Trophoblast cell (in vitro differentiated cells and primary cell): ENCODE measurements at regions not wholly inside any gene's neighbourhood (a gene's known extent, or its start where the extent isn't known, plus 50 kb on each side); places are given as distances from the start of the nearest gene placed in this dataset.

ENCODE experiments used
- DNase-seq, 2 donors: peaks; one replicate each; pipeline ENCODE4 v3.0.0-alpha.2; 2016
- H2AFZ ChIP-seq: 2 replicates; pipeline ENCODE4 v1.6.1; 2013; ENCODE audit warnings: low read length, moderate library complexity, mild to moderate bottlenecking; ENCODE audit not compliant: insufficient read depth, poor library complexity
- H2AK5ac ChIP-seq: 2 replicates; pipeline ENCODE4 v1.6.1; 2013; ENCODE audit warnings: mild to moderate bottlenecking, low read length
- H2BK120ac ChIP-seq: 2 replicates; pipeline ENCODE4 v1.6.1; 2013; ENCODE audit warnings: low read length, mild to moderate bottlenecking, moderate library complexity; ENCODE audit not compliant: insufficient read depth, poor library complexity
- H2BK12ac ChIP-seq: 2 replicates; pipeline ENCODE4 v1.6.1; 2013; ENCODE audit warnings: mild to moderate bottlenecking, low read length, moderate library complexity
- H2BK5ac ChIP-seq: 2 replicates; pipeline ENCODE4 v1.6.1; 2013; ENCODE audit warnings: low read length, low read depth, moderate library complexity, mild to moderate bottlenecking; ENCODE audit not compliant: poor library complexity
- H3K14ac ChIP-seq: 2 replicates; pipeline ENCODE4 v1.6.1; 2013; ENCODE audit warnings: mild to moderate bottlenecking, low read length
- H3K18ac ChIP-seq: 2 replicates; pipeline ENCODE4 v1.6.1; 2013; ENCODE audit warnings: mild to moderate bottlenecking, low read length
- H3K23ac ChIP-seq: 2 replicates; pipeline ENCODE4 v1.6.1; 2013; ENCODE audit warnings: low read length
- H3K27ac ChIP-seq: 2 replicates; pipeline ENCODE4 v1.5.1; 2013; ENCODE audit warnings: low read depth, mild to moderate bottlenecking, inconsistent platforms, low read length, moderate library complexity
- H3K27me3 ChIP-seq: 2 replicates; pipeline ENCODE4 v1.6.1; 2013; ENCODE audit warnings: inconsistent platforms, mild to moderate bottlenecking, low read length, moderate library complexity; ENCODE audit not compliant: insufficient read depth
- H3K36me3 ChIP-seq, 2 experiments: 1 replicate in 1 of 2; 2 replicates in 1 of 2; pipeline ENCODE4 v1.6.1; 2013; ENCODE audit warnings: low read length in 2 of 2, mild to moderate bottlenecking in 2 of 2, moderate library complexity in 1 of 2; ENCODE audit not compliant: insufficient read depth in 2 of 2, control insufficient read depth in 1 of 2
- H3K4ac ChIP-seq: 2 replicates; pipeline ENCODE4 v1.6.1; 2013; ENCODE audit warnings: low read depth, mild to moderate bottlenecking, low read length, moderate library complexity
- H3K4me1 ChIP-seq, 2 experiments: 1 replicate in 1 of 2; 2 replicates in 1 of 2; pipeline ENCODE4 v1.6.1; 2013; ENCODE audit warnings: low read length in 2 of 2, mild to moderate bottlenecking in 2 of 2, moderate library complexity in 1 of 2; ENCODE audit not compliant: insufficient read depth in 2 of 2, control insufficient read depth in 1 of 2
- H3K4me2 ChIP-seq: 2 replicates; pipeline ENCODE4 v1.6.1; 2013; ENCODE audit warnings: inconsistent platforms, mild to moderate bottlenecking, low read length, moderate library complexity
- H3K4me3 ChIP-seq: 2 replicates; pipeline ENCODE4 v1.5.1; 2013; ENCODE audit warnings: mild to moderate bottlenecking, low read depth, low read length, inconsistent platforms
- H3K79me1 ChIP-seq: one replicate; pipeline ENCODE4 v1.6.1; 2013; ENCODE audit warnings: low read length
- H3K79me2 ChIP-seq: 2 replicates; pipeline ENCODE4 v1.6.1; 2013; ENCODE audit warnings: low read length, mild to moderate bottlenecking; ENCODE audit not compliant: control insufficient read depth, insufficient read depth, poor library complexity
- H3K9ac ChIP-seq: 2 replicates; pipeline ENCODE4 v1.6.1; 2013; ENCODE audit warnings: mild to moderate bottlenecking, low read length
- H3K9me3 ChIP-seq: 2 replicates; pipeline ENCODE4 v1.6.1; 2013; ENCODE audit warnings: low read depth, mild to moderate bottlenecking, control low read depth, inconsistent platforms, low read length; ENCODE audit not compliant: insufficient read depth
- H4K12ac ChIP-seq: 2 replicates; pipeline ENCODE4 v1.6.1; 2013; ENCODE audit warnings: low read depth, mild to moderate bottlenecking, low read length, moderate library complexity
- H4K8ac ChIP-seq: 2 replicates; pipeline ENCODE4 v1.6.1; 2013; ENCODE audit warnings: low read depth, mild to moderate bottlenecking, low read length, moderate library complexity
- H4K91ac ChIP-seq: one replicate; pipeline ENCODE4 v1.6.1; 2013; ENCODE audit warnings: low read depth, mild to moderate bottlenecking, low read length, moderate library complexity
- WGBS: extraction: QIAGEN DNeasy Blood & Tissue Kit; methylation state at CpG from one replicate; pipeline ENCODE4 v1.1.7; 2013; ENCODE audit warnings: missing lambda C conversion rate; ENCODE audit not compliant: insufficient read length, insufficient coverage; ENCODE audit errors: extremely low coverage; 5-methylcytosine and 5-hydroxymethylcytosine counted together

DNA sequence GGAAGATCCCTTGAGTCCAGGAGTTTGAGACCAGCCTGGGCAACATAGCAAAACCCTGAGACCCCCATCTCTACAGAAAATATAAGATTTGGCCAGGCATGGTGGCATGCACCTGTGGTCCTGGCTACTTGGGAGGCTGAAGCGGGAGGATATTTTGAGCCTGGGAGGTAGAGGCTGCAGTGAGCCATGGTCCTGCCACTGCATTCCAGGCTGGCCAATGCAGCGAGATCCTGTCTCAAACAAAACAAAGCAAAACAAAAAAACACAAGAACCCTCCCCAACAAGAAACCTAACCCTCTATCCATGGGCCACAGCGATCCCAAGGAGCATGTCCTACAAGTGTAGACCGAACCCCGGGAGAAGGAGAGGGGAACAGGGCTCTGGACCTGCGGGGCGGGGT lies 133.3 kb downstream of the MGAT5B start:
- H3K36me3 ChIP-seq = no peaks in the 10 kb centered on the region
- H2BK12ac ChIP-seq = no peak overlapping the region
- H4K12ac ChIP-seq = no peak overlapping the region
- WGBS = no CpG with 5 or more reads among the region's 7 CpGs
- no peak overlapping the region for H3K18ac ChIP-seq
- H2BK5ac ChIP-seq = no peak overlapping the region
- no peak for DNase-seq
- H3K4ac ChIP-seq = no peak overlapping the region
- H2AFZ ChIP-seq = no peak overlapping the region
- no peak overlapping the region for H3K9ac ChIP-seq
- no peaks in the 10 kb centered on the region for H3K79me2 ChIP-seq
- no peak overlapping the region for H2BK120ac ChIP-seq
- no peak overlapping the region for H3K4me3 ChIP-seq
- H3K79me1 ChIP-seq = no peaks in the 10 kb centered on the region
- H3K9me3 ChIP-seq = no peaks in the 10 kb centered on the region
- no peak overlapping the region for H3K14ac ChIP-seq
- no peak overlapping the region for H2AK5ac ChIP-seq
- H3K27ac ChIP-seq = no peak overlapping the region
- H3K27me3 ChIP-seq = no peaks in the 10 kb centered on the region
- peaks cover 0 to 2% of the 10 kb centered on the region in 2 experiments for H3K4me1 ChIP-seq
- H4K8ac ChIP-seq = no peak overlapping the region
- no peak overlapping the region for H3K23ac ChIP-seq
- H3K4me2 ChIP-seq = no peak overlapping the region
- no peak overlapping the region for H4K91ac ChIP-seq

GRCh38 chr17:77002103-77003045 lies 134.2 kb downstream of the MGAT5B start:
- WGBS = no CpG with 5 or more reads among the region's 23 CpGs
- Histone ChIP-seq H4K8ac (no peak overlapping the region), H3K9ac (no peak overlapping the region), H3K27me3 (no peaks in the 10 kb centered on the region), H3K4me3 (no peak overlapping the region), H2AK5ac (no peak overlapping the region), H3K14ac (no peak overlapping the region), H4K91ac (no peak overlapping the region), H2BK5ac (no peak overlapping the region), H3K79me1 (no peaks in the 10 kb centered on the region), H3K4me1 (no peaks in the 10 kb centered on the region), H3K9me3 (no peaks in the 10 kb centered on the region), H3K4ac (no peak overlapping the region), H2BK120ac (no peak overlapping the region), H3K18ac (no peak overlapping the region), H3K27ac (no peak overlapping the region), H4K12ac (no peak overlapping the region), H2AFZ (no peak overlapping the region), H2BK12ac (no peak overlapping the region), H3K79me2 (no peaks in the 10 kb centered on the region), H3K23ac (no peak overlapping the region), H3K36me3 (no peaks in the 10 kb centered on the region), H3K4me2 (no peak overlapping the region)
- peak; percentile 76 to 91 for DNase-seq

DNA sequence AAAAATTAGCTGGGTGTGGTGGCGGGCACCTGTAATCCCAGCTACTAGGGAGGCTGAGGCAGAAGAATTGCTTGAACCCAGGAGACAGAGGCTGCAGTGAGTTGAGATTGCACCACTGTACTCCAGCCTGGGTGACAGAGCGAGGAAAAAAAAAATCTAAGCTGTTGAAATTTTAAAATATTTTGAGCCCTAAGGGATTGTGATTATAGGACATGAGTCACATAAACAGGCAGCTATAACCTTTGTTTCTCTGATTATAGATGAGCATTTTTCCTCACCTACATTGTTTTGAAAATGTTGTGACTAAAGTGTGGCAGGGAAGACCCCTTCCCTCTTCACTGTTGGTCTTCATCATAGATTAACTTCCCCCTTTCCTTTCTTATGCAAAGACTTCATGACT lies 135.5 kb downstream of the MGAT5B start:
- H2BK120ac ChIP-seq = no peak overlapping the region
- no peak overlapping the region for H3K4me3 ChIP-seq
- no peaks in the 10 kb centered on the region for H3K4me1 ChIP-seq
- no peak overlapping the region for H4K91ac ChIP-seq
- H2BK5ac ChIP-seq = no peak overlapping the region
- no peak overlapping the region for H3K27ac ChIP-seq
- WGBS = no CpG with 5 or more reads among the region's 2 CpGs
- DNase-seq = peak in 1 of 2 donors; percentile 88
- no peak overlapping the region for H3K14ac ChIP-seq
- no peak overlapping the region for H2BK12ac ChIP-seq
- no peak overlapping the region for H4K12ac ChIP-seq
- H4K8ac ChIP-seq = no peak overlapping the region
- H2AK5ac ChIP-seq = no peak overlapping the region
- no peaks in the 10 kb centered on the region for H3K36me3 ChIP-seq
- no peaks in the 10 kb centered on the region for H3K79me2 ChIP-seq
- H3K4me2 ChIP-seq = no peak overlapping the region
- H3K23ac ChIP-seq = no peak overlapping the region
- H3K79me1 ChIP-seq = no peaks in the 10 kb centered on the region
- H3K9ac ChIP-seq = no peak overlapping the region
- H3K27me3 ChIP-seq = no peaks in the 10 kb centered on the region
- no peak overlapping the region for H2AFZ ChIP-seq
- no peaks in the 10 kb centered on the region for H3K9me3 ChIP-seq
- H3K18ac ChIP-seq = no peak overlapping the region
- no peak overlapping the region for H3K4ac ChIP-seq

DNA sequence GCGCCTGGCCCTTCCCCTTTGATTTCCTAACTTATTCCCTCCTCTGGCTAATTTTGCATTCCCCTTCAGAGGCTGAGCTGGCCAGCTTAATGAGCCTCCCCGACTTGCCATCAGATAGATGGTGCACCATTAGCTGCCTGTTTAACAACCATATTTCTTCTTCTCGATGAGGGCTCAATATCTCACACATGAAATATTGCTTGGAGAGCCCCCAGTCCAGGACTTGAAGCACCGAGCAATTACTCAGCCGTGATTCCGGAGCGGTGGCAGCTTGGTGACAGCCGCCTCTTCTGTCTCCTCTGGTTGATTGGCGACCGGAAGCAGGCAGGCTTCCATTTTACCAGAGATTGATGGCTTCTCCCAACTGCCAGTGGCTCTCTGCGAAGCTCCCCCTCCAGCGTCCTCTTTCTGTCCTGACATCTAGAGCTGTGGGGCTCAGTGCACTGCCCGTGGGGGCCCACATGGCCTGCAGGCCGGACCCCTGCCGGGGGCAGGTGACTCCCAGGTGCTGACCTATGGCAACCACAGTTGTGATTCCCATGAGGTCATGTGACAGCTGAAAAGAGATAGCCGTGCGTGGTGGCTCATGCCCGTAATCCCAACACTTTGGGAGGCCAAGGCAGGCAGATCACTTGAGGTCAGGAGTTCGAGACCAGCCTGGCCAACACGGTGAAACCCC lies 133.7 kb upstream of the SEC14L1 start:
- no peak overlapping the region for H3K18ac ChIP-seq
- DNase-seq = peak; percentile 72 to 76

More for the DNA sequence above, 133.7 kb upstream of the SEC14L1 start:
- Histone ChIP-seq H2BK12ac (no peak overlapping the region), H2AFZ (no peak overlapping the region), H2AK5ac (no peak overlapping the region), H3K4ac (no peak overlapping the region), H2BK5ac (no peak overlapping the region), H3K14ac (no peak overlapping the region), H4K12ac (no peak overlapping the region), H3K27ac (no peak overlapping the region), H3K4me2 (no peak overlapping the region), H3K4me3 (no peak overlapping the region), H4K8ac (no peak overlapping the region), H3K9me3 (no peaks in the 10 kb centered on the region), H3K79me1 (no peaks in the 10 kb centered on the region), H3K23ac (no peak overlapping the region), H3K9ac (no peak overlapping the region), H3K27me3 (no peaks in the 10 kb centered on the region), H4K91ac (no peak overlapping the region), H3K4me1 (no peaks in the 10 kb centered on the region), H3K79me2 (no peaks in the 10 kb centered on the region), H2BK120ac (no peak overlapping the region), H3K36me3 (no peaks in the 10 kb centered on the region)
- WGBS = no CpG with 5 or more reads among the region's 20 CpGs
